CD14-positive monocyte (primary cell): ENCODE measurements at regions not wholly inside any gene's neighbourhood (a gene's known extent, or its start where the extent isn't known, plus 50 kb on each side); places are given as distances from the start of the nearest gene placed in this dataset.

Source experiments
- DNase-seq, 3 donors: peaks; one replicate each; pipeline ENCODE4 v3.0.0-alpha.2; 2011 to 2022
- H2AFZ ChIP-seq: 2 replicates; pipeline ENCODE4 v1.6.0; 2012; ENCODE audit warnings: mild to moderate bottlenecking, low read depth, low read length, inconsistent platforms; ENCODE audit not compliant: insufficient read depth, poor library complexity, severe bottlenecking
- H3K27ac ChIP-seq, 2 donors: 1 replicate in 1 of 2; 2 replicates in 1 of 2; pipeline ENCODE4 v1.5.1; 2012 to 2013; ENCODE audit warnings: low read length in 2 of 2, control low read depth in 1 of 2, inconsistent platforms in 1 of 2, low read depth in 1 of 2, mild to moderate bottlenecking in 1 of 2
- H3K27me3 ChIP-seq, 2 donors: one replicate each; pipeline versions ENCODE4 v1.6.0 to v1.6.1; 2011 to 2013; ENCODE audit warnings: low read length in 2 of 2; ENCODE audit not compliant: control insufficient read depth in 2 of 2, insufficient read depth in 2 of 2
- H3K36me3 ChIP-seq, 2 donors: replicated peaks in 1 of 2; 1 replicate in 1 of 2; 2 replicates in 1 of 2; pipeline versions ENCODE4 v1.5.1 to v1.6.1; 2012 to 2013; ENCODE audit warnings: low read length in 2 of 2, control low read depth in 1 of 2, inconsistent platforms in 1 of 2, mild to moderate bottlenecking in 1 of 2; ENCODE audit not compliant: insufficient read depth in 2 of 2, control insufficient read depth in 1 of 2
- H3K4me1 ChIP-seq, 2 donors: 1 replicate in 1 of 2; 2 replicates in 1 of 2; pipeline versions ENCODE4 v1.5.1 to v1.6.1; 2012 to 2013; ENCODE audit warnings: low read length in 2 of 2, control low read depth in 1 of 2, inconsistent platforms in 1 of 2, mild to moderate bottlenecking in 1 of 2, moderate library complexity in 1 of 2; ENCODE audit not compliant: insufficient read depth in 2 of 2, control insufficient read depth in 1 of 2
- H3K4me2 ChIP-seq: replicated peaks from 2 replicates; pipeline ENCODE3; 2012; ENCODE audit warnings: low read length, moderate library complexity, mild to moderate bottlenecking; ENCODE audit not compliant: poor library complexity, severe bottlenecking; ENCODE audit errors: extremely low read depth
- H3K4me3 ChIP-seq, 3 experiments: fragments of 200-600 bp in 1 of 3; sonication (generic) in 1 of 3; replicated peaks in 1 of 3; 1 replicate in 2 of 3; 2 replicates in 1 of 3; pipeline ENCODE4 v1.5.1; 2011 to 2013; ENCODE audit warnings: low read length in 3 of 3, mild to moderate bottlenecking in 3 of 3, control low read depth in 2 of 3, low read depth in 2 of 3, inconsistent platforms in 1 of 3, moderate library complexity in 1 of 3
- H3K79me2 ChIP-seq: 2 replicates; pipeline ENCODE4 v1.6.0; 2012; ENCODE audit warnings: mild to moderate bottlenecking, control low read depth, inconsistent platforms, low read length, moderate library complexity; ENCODE audit not compliant: insufficient read depth
- H3K9ac ChIP-seq: 2 replicates; pipeline ENCODE4 v1.6.0; 2017; ENCODE audit warnings: low read length, mild to moderate bottlenecking; ENCODE audit not compliant: insufficient read depth, poor library complexity, severe bottlenecking
- H3K9me3 ChIP-seq, 2 donors: replicated peaks in 1 of 2; 1 replicate in 1 of 2; 2 replicates in 1 of 2; pipeline versions ENCODE4 v1.5.1 to v1.6.1; 2012 to 2013; ENCODE audit warnings: low read length in 2 of 2, control low read depth in 1 of 2; ENCODE audit not compliant: control insufficient read depth in 1 of 2, insufficient read depth in 1 of 2
- H4K20me1 ChIP-seq: 2 replicates; pipeline ENCODE4 v1.6.0; 2012; ENCODE audit warnings: mild to moderate bottlenecking, low read length, control low read depth, moderate library complexity; ENCODE audit not compliant: insufficient read depth
- H3K27ac Mint-ChIP-seq, 7 donors: one replicate each; pipeline ENCODE4 v1.8.0; 2020; ENCODE audit warnings: mild to moderate bottlenecking in 7 of 7, mixed read lengths in 7 of 7, moderate library complexity in 6 of 7, inconsistent platforms in 2 of 7
- H3K27me3 Mint-ChIP-seq, 3 donors: one replicate each; pipeline ENCODE4 v1.8.0; 2021 to 2022; ENCODE audit warnings: low read depth in 3 of 3, mild to moderate bottlenecking in 3 of 3, mixed read lengths in 3 of 3, moderate library complexity in 3 of 3, inconsistent platforms in 1 of 3
- H3K36me3 Mint-ChIP-seq, 2 donors: one replicate each; pipeline ENCODE4 v1.8.0; 2020; ENCODE audit warnings: mixed read lengths in 2 of 2, inconsistent platforms in 1 of 2, mild to moderate bottlenecking in 1 of 2
- H3K4me1 Mint-ChIP-seq: one replicate; pipeline ENCODE4 v1.8.0; 2020; ENCODE audit warnings: mild to moderate bottlenecking, mixed read lengths
- H3K4me3 Mint-ChIP-seq, 2 donors: one replicate each; pipeline ENCODE4 v1.8.0; 2020; ENCODE audit warnings: mild to moderate bottlenecking in 2 of 2, mixed read lengths in 2 of 2, moderate library complexity in 1 of 2
- H3K9me3 Mint-ChIP-seq, 7 donors: one replicate each; pipeline ENCODE4 v1.8.0; 2020 to 2022; ENCODE audit warnings: mixed read lengths in 7 of 7, mild to moderate bottlenecking in 6 of 7, moderate library complexity in 6 of 7, inconsistent platforms in 2 of 7
- CTCF ChIP-seq: fragments of 200-600 bp; IDR thresholded peaks from one replicate; pipeline ENCODE4 v1.8.0; 2022; ENCODE audit warnings: antibody characterized with exemption, mild to moderate bottlenecking
- WGBS: methylation state at CpG from one replicate; pipeline ENCODE4 v1.1.5; 2013; ENCODE audit warnings: missing lambda C conversion rate; ENCODE audit not compliant: insufficient coverage; 5-methylcytosine and 5-hydroxymethylcytosine counted together
- intact Hi-C, 2 donors: fragments of 100-400 bp; cut with micrococcal nuclease; formaldehyde crosslinking; loops; one replicate each; pipeline versions ENCODE4 v1.15.0 to v1.15.1; 2023

- Histone ChIP-seq H3K4me3 (no peak overlapping the region), H3K4me1 (no peaks in the 10 kb centered on the region), H3K9me3 (no peaks in the 10 kb centered on the region), H3K79me2 (no peaks in the 10 kb centered on the region), H2AFZ (no peak overlapping the region), H3K9ac (no peak overlapping the region), H3K36me3 (no peaks in the 10 kb centered on the region), H3K27ac (no peak overlapping the region), H4K20me1 (no peaks in the 10 kb centered on the region), H3K27me3 (no peaks in the 10 kb centered on the region), H3K4me2 (no peak overlapping the region)
- DNase-seq = no peak
- H3K27me3 Mint-ChIP-seq = peaks cover 0 to 4% (median 2%) of the 10 kb centered on the region in 3 donors
- intact Hi-C loops = no loop called here
- H3K4me1 Mint-ChIP-seq = no peaks in the 10 kb centered on the region
- H3K9me3 Mint-ChIP-seq = peaks cover 0 to 4% (median 0%) of the 10 kb centered on the region in 7 donors
- H3K36me3 Mint-ChIP-seq = no peaks in the 10 kb centered on the region
- no peak for TF ChIP-seq CTCF
- H3K27ac Mint-ChIP-seq = no peak overlapping the region
- 40% methylated on average over 1 of the region's 2 CpGs for WGBS
- no peak overlapping the region for H3K4me3 Mint-ChIP-seq
These were observed 102.2 kb upstream of the VIPR2 start for GRCh38 chr7:159246702-159247480.

DNA sequence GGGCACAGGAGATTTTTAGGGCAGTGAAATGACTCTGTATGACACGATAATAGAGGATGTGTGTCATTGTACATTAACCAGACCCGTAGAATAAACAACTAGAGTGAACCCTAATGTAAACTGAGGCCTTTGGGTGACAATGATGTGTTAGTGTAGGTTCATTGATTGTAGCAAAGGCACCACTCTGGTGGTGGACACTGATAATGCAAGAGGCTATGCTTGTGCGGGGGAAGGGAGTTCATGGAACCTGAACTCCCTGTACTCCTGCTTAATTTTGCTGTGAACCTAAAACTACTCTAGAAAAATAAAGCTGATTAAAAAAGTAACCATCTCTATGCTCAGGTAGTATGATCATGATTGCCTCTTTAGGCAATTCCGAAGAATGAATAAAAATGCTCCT is 96.3 kb upstream of the VIPR2 start:
- no peak overlapping the region for H3K9ac ChIP-seq
- Mint-ChIP-seq H3K9me3 (peaks cover 0 to 5% (median 2%) of the 10 kb centered on the region in 7 donors), H3K36me3 (no peaks in the 10 kb centered on the region), H3K4me3 (no peak overlapping the region), H3K27me3 (peaks cover 2 to 3% (median 3%) of the 10 kb centered on the region in 3 donors), H3K27ac (no peak overlapping the region), H3K4me1 (no peaks in the 10 kb centered on the region)
- no peak for DNase-seq
- intact Hi-C loops = no loop called here
- no peak for TF ChIP-seq CTCF
- no peaks in the 10 kb centered on the region for H3K79me2 ChIP-seq
- WGBS = 94% methylated on average over 2 of the region's 4 CpGs
- H3K27ac ChIP-seq = no peak overlapping the region
- H3K4me2 ChIP-seq = no peak overlapping the region
- H3K36me3 ChIP-seq = no peaks in the 10 kb centered on the region
- H2AFZ ChIP-seq = no peak overlapping the region
- H3K4me1 ChIP-seq = no peaks in the 10 kb centered on the region
- H4K20me1 ChIP-seq = no peaks in the 10 kb centered on the region
- no peak overlapping the region for H3K4me3 ChIP-seq
- H3K27me3 ChIP-seq = no peaks in the 10 kb centered on the region
- peaks cover 0 to 9% of the 10 kb centered on the region in 2 donors for H3K9me3 ChIP-seq
